ENCODE measurements at regions not wholly inside any gene's neighbourhood (a gene's known extent, or its start where the extent isn't known, plus 50 kb on each side); places are given as distances from the start of the nearest gene placed in this dataset.

DNA sequence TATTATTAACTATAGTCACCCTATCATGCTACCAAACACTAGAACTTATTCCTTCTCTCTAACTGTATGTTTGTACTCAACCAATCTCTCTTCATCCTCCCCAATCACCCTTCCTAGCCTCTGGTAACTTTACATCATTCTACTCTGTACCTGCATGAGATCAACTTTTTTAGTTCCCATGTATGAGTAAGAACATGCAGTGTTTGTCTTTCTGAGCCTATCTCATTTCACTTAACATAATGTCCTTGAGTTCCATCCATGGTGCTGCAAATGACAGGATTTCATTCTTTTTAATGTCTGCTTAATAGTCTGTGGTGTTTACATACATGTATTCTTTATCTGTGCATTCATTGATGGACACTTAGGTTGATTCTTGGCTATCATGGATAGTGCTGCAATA is 108.9 kb upstream of the RFX8 start:
- TF ChIP-seq ZC3H10 (CRISPR knock-in tag; IDR thresholded peaks at IDR 0.05) = no peak
- no peak for TF ChIP-seq RARB (CRISPR knock-in tag; IDR thresholded peaks at IDR 0.05)
- no peak for TF ChIP-seq ZNF8 (CRISPR knock-in tag; IDR thresholded peaks at IDR 0.05)
- TF ChIP-seq, protein P1, sequence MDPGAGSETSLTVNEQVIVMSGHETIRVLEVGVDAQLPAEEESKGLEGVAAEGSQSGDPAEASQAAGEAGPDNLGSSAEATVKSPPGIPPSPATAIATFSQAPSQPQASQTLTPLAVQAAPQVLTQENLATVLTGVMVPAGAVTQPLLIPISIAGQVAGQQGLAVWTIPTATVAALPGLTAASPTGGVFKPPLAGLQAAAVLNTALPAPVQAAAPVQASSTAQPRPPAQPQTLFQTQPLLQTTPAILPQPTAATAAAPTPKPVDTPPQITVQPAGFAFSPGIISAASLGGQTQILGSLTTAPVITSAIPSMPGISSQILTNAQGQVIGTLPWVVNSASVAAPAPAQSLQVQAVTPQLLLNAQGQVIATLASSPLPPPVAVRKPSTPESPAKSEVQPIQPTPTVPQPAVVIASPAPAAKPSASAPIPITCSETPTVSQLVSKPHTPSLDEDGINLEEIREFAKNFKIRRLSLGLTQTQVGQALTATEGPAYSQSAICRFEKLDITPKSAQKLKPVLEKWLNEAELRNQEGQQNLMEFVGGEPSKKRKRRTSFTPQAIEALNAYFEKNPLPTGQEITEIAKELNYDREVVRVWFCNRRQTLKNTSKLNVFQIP (CRISPR knock-in tag; IDR thresholded peaks at IDR 0.05; ENCODE audit: borderline replicate concordance, low read depth) = no peak
- no peak for TF ChIP-seq TOX (CRISPR knock-in tag; IDR thresholded peaks at IDR 0.05; ENCODE audit: borderline replicate concordance)
- no peak for TF ChIP-seq ZFP3 (CRISPR knock-in tag; IDR thresholded peaks at IDR 0.05)
- no peak for TF ChIP-seq TCF4 (CRISPR knock-in tag; IDR thresholded peaks at IDR 0.05; ENCODE audit: borderline replicate concordance)
- no peak for ATAC-seq

DNA sequence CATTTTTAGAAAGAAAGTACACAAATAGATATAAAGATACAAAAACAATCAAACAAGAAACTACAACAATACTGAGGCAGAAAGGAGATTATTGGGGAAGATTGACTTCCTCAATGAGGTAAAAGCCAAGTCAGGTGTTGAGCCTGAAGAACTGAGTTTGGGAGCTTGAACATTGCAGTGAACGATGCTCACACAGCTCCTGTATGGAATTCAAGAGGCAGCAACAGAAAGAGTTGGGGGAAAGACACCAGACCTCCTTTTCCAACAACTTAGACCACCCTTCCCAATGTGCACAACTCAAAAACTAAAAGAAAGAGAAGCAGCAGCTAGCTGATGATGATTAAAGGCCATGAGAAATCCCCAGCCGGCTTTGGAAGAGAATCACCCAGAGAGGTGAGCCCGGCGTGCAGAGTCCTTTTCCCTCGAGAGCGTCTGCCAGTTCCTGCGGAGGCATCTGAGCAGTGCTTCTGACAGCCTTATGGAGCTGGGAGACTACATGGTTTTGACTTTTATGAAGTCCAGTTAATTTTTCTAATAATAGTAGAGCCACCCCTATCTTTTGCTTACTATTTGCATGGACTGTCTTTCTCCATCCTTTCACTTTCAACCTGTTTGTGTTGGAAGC is 106.9 kb upstream of the RFX8 start:
- no peak for TF ChIP-seq PPARA (CRISPR knock-in tag; IDR thresholded peaks at IDR 0.05; ENCODE audit: borderline replicate concordance)
- no peak for TF ChIP-seq TOX (CRISPR knock-in tag; IDR thresholded peaks at IDR 0.05; ENCODE audit: borderline replicate concordance)
- no peak for TF ChIP-seq ARNTL (CRISPR knock-in tag; IDR thresholded peaks at IDR 0.05; ENCODE audit: borderline replicate concordance, low read depth)
- no peak for TF ChIP-seq TCF4 (CRISPR knock-in tag; IDR thresholded peaks at IDR 0.05; ENCODE audit: borderline replicate concordance)
- TF ChIP-seq, protein P2, sequence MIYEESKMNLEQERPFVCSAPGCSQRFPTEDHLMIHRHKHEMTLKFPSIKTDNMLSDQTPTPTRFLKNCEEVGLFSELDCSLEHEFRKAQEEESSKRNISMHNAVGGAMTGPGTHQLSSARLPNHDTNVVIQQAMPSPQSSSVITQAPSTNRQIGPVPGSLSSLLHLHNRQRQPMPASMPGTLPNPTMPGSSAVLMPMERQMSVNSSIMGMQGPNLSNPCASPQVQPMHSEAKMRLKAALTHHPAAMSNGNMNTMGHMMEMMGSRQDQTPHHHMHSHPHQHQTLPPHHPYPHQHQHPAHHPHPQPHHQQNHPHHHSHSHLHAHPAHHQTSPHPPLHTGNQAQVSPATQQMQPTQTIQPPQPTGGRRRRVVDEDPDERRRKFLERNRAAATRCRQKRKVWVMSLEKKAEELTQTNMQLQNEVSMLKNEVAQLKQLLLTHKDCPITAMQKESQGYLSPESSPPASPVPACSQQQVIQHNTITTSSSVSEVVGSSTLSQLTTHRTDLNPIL (CRISPR knock-in tag; IDR thresholded peaks at IDR 0.05; ENCODE audit: low read depth) = no peak
- no peak for TF ChIP-seq ZC3H10 (CRISPR knock-in tag; IDR thresholded peaks at IDR 0.05)
- no peak for TF ChIP-seq BACH2 (CRISPR knock-in tag; IDR thresholded peaks at IDR 0.05; ENCODE audit: borderline replicate concordance)
- TF ChIP-seq ZNF8 (CRISPR knock-in tag; IDR thresholded peaks at IDR 0.05) = no peak
- no peak for TF ChIP-seq CSDC2 (CRISPR knock-in tag; IDR thresholded peaks at IDR 0.05)
- TF ChIP-seq ZFP30 (CRISPR knock-in tag; IDR thresholded peaks at IDR 0.05) = no peak
- TF ChIP-seq RARB (CRISPR knock-in tag; IDR thresholded peaks at IDR 0.05) = no peak
- no peak for TF ChIP-seq ISL1 (CRISPR knock-in tag; IDR thresholded peaks at IDR 0.05)
- TF ChIP-seq SNAI2 (CRISPR knock-in tag; IDR thresholded peaks at IDR 0.05) = no peak
- no peak for TF ChIP-seq ESRRG (CRISPR knock-in tag; IDR thresholded peaks at IDR 0.05)
- TF ChIP-seq ZNF565 (CRISPR knock-in tag; conservative IDR thresholded peaks at IDR 0.05; ENCODE audit: low read depth) = no peak
- TF ChIP-seq OSR1 (CRISPR knock-in tag; IDR thresholded peaks at IDR 0.05) = no peak

DNA sequence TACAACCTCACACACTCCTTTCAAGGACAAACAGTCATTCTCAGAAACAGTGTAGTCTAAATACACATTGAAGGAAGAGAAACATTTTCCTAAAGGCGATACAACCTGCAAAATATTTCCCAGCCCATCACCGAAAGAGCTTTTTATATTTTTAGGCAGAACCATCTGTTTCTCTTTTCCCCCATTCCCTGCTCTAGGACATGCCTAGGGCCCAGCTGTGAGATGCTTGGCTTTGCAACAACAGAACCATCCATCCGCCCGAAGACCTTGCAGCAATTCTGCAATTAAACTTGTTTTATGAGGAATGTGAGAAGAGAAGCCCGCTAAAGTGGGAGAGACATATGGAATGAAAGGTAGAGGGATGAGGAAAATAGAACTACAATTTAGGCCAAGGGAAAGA is 105.6 kb upstream of the RFX8 start:
- ATAC-seq = no peak
- no peak for TF ChIP-seq CSDC2 (CRISPR knock-in tag; IDR thresholded peaks at IDR 0.05)
- no peak for TF ChIP-seq PPARA (CRISPR knock-in tag; IDR thresholded peaks at IDR 0.05; ENCODE audit: borderline replicate concordance)
- TF ChIP-seq SNAI2 (CRISPR knock-in tag; IDR thresholded peaks at IDR 0.05) = no peak
- TF ChIP-seq ARNTL (CRISPR knock-in tag; IDR thresholded peaks at IDR 0.05; ENCODE audit: borderline replicate concordance, low read depth) = no peak

More for the DNA sequence above, 106.9 kb upstream of the RFX8 start:
- no peak for ATAC-seq

DNA sequence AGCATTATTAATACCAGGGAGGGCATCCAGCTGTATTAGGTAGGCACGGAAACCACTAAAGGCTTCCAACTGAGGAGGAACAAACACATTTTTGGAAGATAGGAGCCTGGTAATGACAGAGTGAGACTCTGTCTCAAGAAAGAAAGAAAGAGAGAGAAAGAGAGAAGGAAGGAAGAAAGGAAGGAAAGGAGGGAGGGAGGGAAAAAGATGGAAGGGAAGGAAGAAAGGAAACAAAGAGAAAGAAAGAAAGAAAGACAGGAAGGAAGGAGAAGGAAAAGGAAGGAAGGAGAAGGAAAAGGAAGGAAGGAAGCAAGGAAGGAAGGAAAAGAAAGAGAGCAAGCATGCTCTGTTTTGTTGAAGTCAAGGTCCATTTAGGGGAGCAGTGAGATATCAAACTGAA is 103.8 kb upstream of the RFX8 start:
- no peak for ATAC-seq
- TF ChIP-seq PPARA (CRISPR knock-in tag; IDR thresholded peaks at IDR 0.05; ENCODE audit: borderline replicate concordance) (no peak), ZNF70 (CRISPR knock-in tag; IDR thresholded peaks at IDR 0.05) (no peak), GLIS3 (CRISPR knock-in tag; IDR thresholded peaks at IDR 0.05) (no peak), ZFP30 (CRISPR knock-in tag; IDR thresholded peaks at IDR 0.05) (no peak), BACH2 (CRISPR knock-in tag; IDR thresholded peaks at IDR 0.05; ENCODE audit: borderline replicate concordance) (no peak), TCF4 (CRISPR knock-in tag; IDR thresholded peaks at IDR 0.05; ENCODE audit: borderline replicate concordance) (no peak), ISL1 (CRISPR knock-in tag; IDR thresholded peaks at IDR 0.05) (no peak), ZC3H10 (CRISPR knock-in tag; IDR thresholded peaks at IDR 0.05) (no peak), ZNF8 (CRISPR knock-in tag; IDR thresholded peaks at IDR 0.05) (no peak), ZNF565 (CRISPR knock-in tag; conservative IDR thresholded peaks at IDR 0.05; ENCODE audit: low read depth) (no peak), RARB (CRISPR knock-in tag; IDR thresholded peaks at IDR 0.05) (no peak), SNAI2 (CRISPR knock-in tag; IDR thresholded peaks at IDR 0.05) (no peak), OSR1 (CRISPR knock-in tag; IDR thresholded peaks at IDR 0.05) (no peak), ESRRG (CRISPR knock-in tag; IDR thresholded peaks at IDR 0.05) (no peak), ARNTL (CRISPR knock-in tag; IDR thresholded peaks at IDR 0.05; ENCODE audit: borderline replicate concordance, low read depth) (no peak)
- TF ChIP-seq, protein P2 (CRISPR knock-in tag; IDR thresholded peaks at IDR 0.05; ENCODE audit: low read depth) = no peak
- TF ChIP-seq, protein P3, sequence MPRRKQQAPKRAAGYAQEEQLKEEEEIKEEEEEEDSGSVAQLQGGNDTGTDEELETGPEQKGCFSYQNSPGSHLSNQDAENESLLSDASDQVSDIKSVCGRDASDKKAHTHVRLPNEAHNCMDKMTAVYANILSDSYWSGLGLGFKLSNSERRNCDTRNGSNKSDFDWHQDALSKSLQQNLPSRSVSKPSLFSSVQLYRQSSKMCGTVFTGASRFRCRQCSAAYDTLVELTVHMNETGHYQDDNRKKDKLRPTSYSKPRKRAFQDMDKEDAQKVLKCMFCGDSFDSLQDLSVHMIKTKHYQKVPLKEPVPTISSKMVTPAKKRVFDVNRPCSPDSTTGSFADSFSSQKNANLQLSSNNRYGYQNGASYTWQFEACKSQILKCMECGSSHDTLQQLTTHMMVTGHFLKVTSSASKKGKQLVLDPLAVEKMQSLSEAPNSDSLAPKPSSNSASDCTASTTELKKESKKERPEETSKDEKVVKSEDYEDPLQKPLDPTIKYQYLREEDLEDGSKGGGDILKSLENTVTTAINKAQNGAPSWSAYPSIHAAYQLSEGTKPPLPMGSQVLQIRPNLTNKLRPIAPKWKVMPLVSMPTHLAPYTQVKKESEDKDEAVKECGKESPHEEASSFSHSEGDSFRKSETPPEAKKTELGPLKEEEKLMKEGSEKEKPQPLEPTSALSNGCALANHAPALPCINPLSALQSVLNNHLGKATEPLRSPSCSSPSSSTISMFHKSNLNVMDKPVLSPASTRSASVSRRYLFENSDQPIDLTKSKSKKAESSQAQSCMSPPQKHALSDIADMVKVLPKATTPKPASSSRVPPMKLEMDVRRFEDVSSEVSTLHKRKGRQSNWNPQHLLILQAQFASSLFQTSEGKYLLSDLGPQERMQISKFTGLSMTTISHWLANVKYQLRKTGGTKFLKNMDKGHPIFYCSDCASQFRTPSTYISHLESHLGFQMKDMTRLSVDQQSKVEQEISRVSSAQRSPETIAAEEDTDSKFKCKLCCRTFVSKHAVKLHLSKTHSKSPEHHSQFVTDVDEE (CRISPR knock-in tag; IDR thresholded peaks at IDR 0.05) = no peak
- TF ChIP-seq, protein P1 (CRISPR knock-in tag; IDR thresholded peaks at IDR 0.05; ENCODE audit: borderline replicate concordance, low read depth) = no peak
- TF ChIP-seq, protein P4, sequence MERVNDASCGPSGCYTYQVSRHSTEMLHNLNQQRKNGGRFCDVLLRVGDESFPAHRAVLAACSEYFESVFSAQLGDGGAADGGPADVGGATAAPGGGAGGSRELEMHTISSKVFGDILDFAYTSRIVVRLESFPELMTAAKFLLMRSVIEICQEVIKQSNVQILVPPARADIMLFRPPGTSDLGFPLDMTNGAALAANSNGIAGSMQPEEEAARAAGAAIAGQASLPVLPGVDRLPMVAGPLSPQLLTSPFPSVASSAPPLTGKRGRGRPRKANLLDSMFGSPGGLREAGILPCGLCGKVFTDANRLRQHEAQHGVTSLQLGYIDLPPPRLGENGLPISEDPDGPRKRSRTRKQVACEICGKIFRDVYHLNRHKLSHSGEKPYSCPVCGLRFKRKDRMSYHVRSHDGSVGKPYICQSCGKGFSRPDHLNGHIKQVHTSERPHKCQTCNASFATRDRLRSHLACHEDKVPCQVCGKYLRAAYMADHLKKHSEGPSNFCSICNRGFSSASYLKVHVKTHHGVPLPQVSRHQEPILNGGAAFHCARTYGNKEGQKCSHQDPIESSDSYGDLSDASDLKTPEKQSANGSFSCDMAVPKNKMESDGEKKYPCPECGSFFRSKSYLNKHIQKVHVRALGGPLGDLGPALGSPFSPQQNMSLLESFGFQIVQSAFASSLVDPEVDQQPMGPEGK (CRISPR knock-in tag; IDR thresholded peaks at IDR 0.05; ENCODE audit: borderline replicate concordance) = no peak
